D721Med (cell line): ENCODE measurements at regions not wholly inside any gene's neighbourhood (a gene's known extent, or its start where the extent isn't known, plus 50 kb on each side); places are given as distances from the start of the nearest gene placed in this dataset.

Experiments
- DNase-seq: peaks from one replicate; pipeline ENCODE4 v3.0.0; 2011; ENCODE audit warnings: low spot score; ENCODE audit not compliant: insufficient read length
- FAIRE-seq: peaks from 2 replicates; lab custom pipeline; 2011; peaks lifted over from hg19 to GRCh38; lab: Jason Lieb, UNC
- CTCF ChIP-seq: IDR thresholded peaks from 2 replicates; pipeline ENCODE4 v1.5.1; 2012; ENCODE audit warnings: mild to moderate bottlenecking, control low read depth; ENCODE audit not compliant: insufficient read depth; ENCODE audit errors: missing control alignments

GRCh38 chr3:110583373-110583935 lies 488.2 kb upstream of the NECTIN3 start:
- FAIRE-seq (no peak), DNase-seq (no peak)
- TF ChIP-seq CTCF, result no peak

- no peak for TF ChIP-seq CTCF
- DNase-seq, result no peak
- no peak for FAIRE-seq
These were observed 482.7 kb upstream of the NECTIN3 start for GRCh38 chr3:110588906-110589305.

- FAIRE-seq, result no peak
- no peak for TF ChIP-seq CTCF
These were observed 482.3 kb upstream of the NECTIN3 start for GRCh38 chr3:110589341-110589740.

GRCh38 chr3:110593749-110594148 lies 477.9 kb upstream of the NECTIN3 start:
- no peak for TF ChIP-seq CTCF
- no peak for DNase-seq
- FAIRE-seq, result no peak

More at GRCh38 chr3:110589341-110589740, 482.3 kb upstream of the NECTIN3 start:
- DNase-seq, result no peak

- no peak for TF ChIP-seq CTCF
- FAIRE-seq (no peak), DNase-seq (no peak)
These were observed 472.6 kb upstream of the NECTIN3 start for GRCh38 chr3:110598847-110599490.

GRCh38 chr3:110608566-110608965 lies 463.1 kb upstream of the NECTIN3 start:
- no peak for FAIRE-seq
- no peak for DNase-seq
- TF ChIP-seq CTCF, result no peak

GRCh38 chr3:110612045-110612444 lies 459.6 kb upstream of the NECTIN3 start:
- FAIRE-seq (no peak), DNase-seq (no peak)
- no peak for TF ChIP-seq CTCF
